Upper lobe of left lung (tissue), 6 donors: ENCODE measurements at regions not wholly inside any gene's neighbourhood (a gene's known extent, or its start where the extent isn't known, plus 50 kb on each side); places are given as distances from the start of the nearest gene placed in this dataset.

Experiments
- ATAC-seq, 2 donors: fragments of 200-7000 bp; cut with Tn5 transposase; one replicate each; pipeline ENCODE4 v1.9.1; 2022; ENCODE audit warnings: mild to moderate bottlenecking in 2 of 2, moderate library complexity in 2 of 2; ENCODE audit not compliant: low FRiP score in 2 of 2
- DNase-seq, 2 donors: peaks; one replicate each; pipeline ENCODE4 v3.0.0-alpha.2; 2019 to 2020
- H3K27ac ChIP-seq, 4 donors: fragments of 200-600 bp; sonication (generic); one replicate each; pipeline ENCODE4 v1.5.1; 2016 to 2019
- H3K27me3 ChIP-seq, 4 donors: fragments of 200-600 bp; sonication (generic); one replicate each; pipeline ENCODE4 v1.5.1; 2017 to 2019
- H3K36me3 ChIP-seq, 4 donors: fragments of 200-600 bp; sonication (generic); one replicate each; pipeline ENCODE4 v1.5.1; 2016 to 2019
- H3K4me1 ChIP-seq, 4 donors: fragments of 200-600 bp; sonication (generic); one replicate each; pipeline ENCODE4 v1.5.1; 2018 to 2019
- H3K4me3 ChIP-seq, 4 donors: fragments of 200-600 bp; sonication (generic); one replicate each; pipeline ENCODE4 v1.5.1; 2017 to 2019; ENCODE audit warnings: mild to moderate bottlenecking in 2 of 4, moderate library complexity in 1 of 4
- H3K9me3 ChIP-seq, 4 donors: fragments of 200-600 bp; sonication (generic); one replicate each; pipeline ENCODE4 v1.5.1; 2018 to 2019
- CTCF ChIP-seq, 6 experiments: fragments of 450-650 bp in 4 of 6; fragments of 200-600 bp in 2 of 6; sonication (generic) in 2 of 6; IDR thresholded peaks; one replicate each; pipeline ENCODE4 v1.5.1; 2016 to 2019; ENCODE audit warnings: antibody characterized with exemption in 6 of 6
- EP300 ChIP-seq, 4 donors: sonication (generic); formaldehyde crosslinking; IDR thresholded peaks; one replicate each; pipeline ENCODE4 v1.5.1; 2017; ENCODE audit warnings: antibody characterized with exemption in 4 of 4, control low read depth in 2 of 4
- POLR2A ChIP-seq, 4 donors: fragments of 450-650 bp; IDR thresholded peaks; one replicate each; pipeline ENCODE4 v1.5.1; 2016 to 2017; ENCODE audit warnings: antibody characterized with exemption in 4 of 4, mild to moderate bottlenecking in 2 of 4
- POLR2AphosphoS5 ChIP-seq, 2 donors: sonication (generic); formaldehyde crosslinking; IDR thresholded peaks; one replicate each; pipeline ENCODE4 v1.5.1; 2017; ENCODE audit warnings: antibody characterized with exemption in 2 of 2
- WGBS, 2 donors: methylation state at CpG; one replicate each; pipeline ENCODE4 v1.1.5; 2017 to 2018; 5-methylcytosine and 5-hydroxymethylcytosine counted together
- donor health status: DM: no; HTN: no; CAD: no; lungs with moderate emphysema.
- donor health status: DM: no; HTN: yes; CAD: no; lungs with severe emphysema.

- DNase-seq (no peak), ATAC-seq (no peak)
- Histone ChIP-seq H3K4me3 (no peak overlapping the region), H3K27ac (no peak overlapping the region), H3K9me3 (no peaks in the 10 kb centered on the region), H3K27me3 (no peaks in the 10 kb centered on the region), H3K36me3 (no peaks in the 10 kb centered on the region), H3K4me1 (no peaks in the 10 kb centered on the region)
- TF ChIP-seq POLR2AphosphoS5 (IDR thresholded peaks at IDR 0.05) (no peak), POLR2A (IDR thresholded peaks at IDR 0.05) (no peak), EP300 (IDR thresholded peaks at IDR 0.05) (no peak), CTCF (IDR thresholded peaks at IDR 0.05) (no peak)
- 62 to 66% methylated on average over 4 of the region's 4 CpGs for WGBS, 2 donors
These were observed 433.7 kb downstream of the KIF2B start for GRCh38 chr17:54256401-54256929.

GRCh38 chr17:54257440-54257839, 434.7 kb downstream of the KIF2B start:
- TF ChIP-seq POLR2AphosphoS5 (IDR thresholded peaks at IDR 0.05): no peak
- TF ChIP-seq EP300 (IDR thresholded peaks at IDR 0.05): no peak
- no peak for TF ChIP-seq CTCF (IDR thresholded peaks at IDR 0.05)
- no peak for TF ChIP-seq POLR2A (IDR thresholded peaks at IDR 0.05)
- Histone ChIP-seq H3K27me3 (no peaks in the 10 kb centered on the region), H3K9me3 (no peaks in the 10 kb centered on the region), H3K4me3 (no peak overlapping the region), H3K36me3 (no peaks in the 10 kb centered on the region), H3K27ac (no peak overlapping the region), H3K4me1 (no peaks in the 10 kb centered on the region)
- WGBS, 2 donors: 54 to 64% methylated on average over 2 of the region's 2 CpGs
- DNase-seq: no peak
- ATAC-seq: no peak

- Histone ChIP-seq H3K36me3 (no peaks in the 10 kb centered on the region), H3K4me3 (no peak overlapping the region), H3K27me3 (no peaks in the 10 kb centered on the region), H3K4me1 (no peaks in the 10 kb centered on the region), H3K9me3 (peaks cover 0 to 8% (median 3%) of the 10 kb centered on the region in 4 donors), H3K27ac (no peak overlapping the region)
- 53 to 59% methylated on average over 4 of the region's 4 CpGs for WGBS, 2 donors
- ATAC-seq: no peak
- DNase-seq: no peak
- TF ChIP-seq POLR2AphosphoS5 (IDR thresholded peaks at IDR 0.05) (no peak), EP300 (IDR thresholded peaks at IDR 0.05) (no peak), CTCF (IDR thresholded peaks at IDR 0.05) (no peak), POLR2A (IDR thresholded peaks at IDR 0.05) (no peak)
These were observed 436.7 kb downstream of the KIF2B start for GRCh38 chr17:54259476-54259875.

- no peak overlapping the region for H3K4me3 ChIP-seq
- DNase-seq: no peak
- peaks cover 0 to 17% (median 4%) of the 10 kb centered on the region in 4 donors for H3K9me3 ChIP-seq
- no peak overlapping the region for H3K27ac ChIP-seq
- TF ChIP-seq POLR2A (IDR thresholded peaks at IDR 0.05): no peak
- TF ChIP-seq POLR2AphosphoS5 (IDR thresholded peaks at IDR 0.05): no peak
- no peak for TF ChIP-seq EP300 (IDR thresholded peaks at IDR 0.05)
- TF ChIP-seq CTCF (IDR thresholded peaks at IDR 0.05): no peak
- 93 to 98% methylated on average over 2 of the region's 2 CpGs for WGBS, 2 donors
- H3K4me1 ChIP-seq: no peaks in the 10 kb centered on the region
- no peak for ATAC-seq
- H3K27me3 ChIP-seq: no peaks in the 10 kb centered on the region
- no peaks in the 10 kb centered on the region for H3K36me3 ChIP-seq
These were observed 438.7 kb downstream of the KIF2B start for GRCh38 chr17:54261465-54261864.

- no peak for TF ChIP-seq CTCF (IDR thresholded peaks at IDR 0.05)
- TF ChIP-seq POLR2A (IDR thresholded peaks at IDR 0.05): no peak
- no peak for TF ChIP-seq POLR2AphosphoS5 (IDR thresholded peaks at IDR 0.05)
- no peak for TF ChIP-seq EP300 (IDR thresholded peaks at IDR 0.05)
- Histone ChIP-seq H3K27ac (no peak overlapping the region), H3K4me1 (no peaks in the 10 kb centered on the region), H3K27me3 (no peaks in the 10 kb centered on the region), H3K9me3 (peaks cover 0 to 5% (median under 1%) of the 10 kb centered on the region in 4 donors), H3K4me3 (no peak overlapping the region), H3K36me3 (no peaks in the 10 kb centered on the region)
- no peak for ATAC-seq
- WGBS, 2 donors: 77 to 86% methylated on average over 2 of the region's 2 CpGs
- DNase-seq: no peak
These were observed 447.2 kb downstream of the KIF2B start for GRCh38 chr17:54269881-54270280.
